Mesenteric fat pad (tissue), 1 donor: ENCODE measurements at regions not wholly inside any gene's neighbourhood (a gene's known extent, or its start where the extent isn't known, plus 50 kb on each side); places are given as distances from the start of the nearest gene placed in this dataset.

Experiments
- DNase-seq: peaks from one replicate; pipeline ENCODE4 v3.0.0-alpha.2; 2020; ENCODE audit warnings: low spot score
- donor health status: DM: yes; HTN: yes; CAD: no.

GRCh38 chr11:97367406-97368083 lies 977.7 kb downstream of the JRKL start:
- no peak for DNase-seq

DNA sequence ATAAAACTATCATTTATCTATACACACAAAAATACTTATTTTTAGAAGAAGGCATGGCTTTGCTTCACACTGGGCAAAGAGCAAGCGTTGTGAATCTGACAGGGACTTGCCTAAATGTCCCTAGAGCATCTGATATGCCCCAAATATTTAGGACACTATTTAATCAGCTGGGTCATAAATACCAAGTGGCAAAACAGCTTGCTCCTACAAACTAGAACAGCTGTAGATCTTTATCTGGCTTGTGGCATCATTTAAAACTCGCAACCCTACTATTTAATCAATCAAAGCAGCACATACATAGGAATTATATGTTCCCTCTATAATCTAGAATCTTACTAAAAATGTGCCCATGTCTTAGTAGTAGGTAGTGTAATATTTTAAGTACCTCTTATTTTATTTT lies 999.5 kb downstream of the JRKL start:
- no peak for DNase-seq

- DNase-seq, result no peak
Observed at GRCh38 chr11:97398246-97398645, 1008.4 kb downstream of the JRKL start.

DNA sequence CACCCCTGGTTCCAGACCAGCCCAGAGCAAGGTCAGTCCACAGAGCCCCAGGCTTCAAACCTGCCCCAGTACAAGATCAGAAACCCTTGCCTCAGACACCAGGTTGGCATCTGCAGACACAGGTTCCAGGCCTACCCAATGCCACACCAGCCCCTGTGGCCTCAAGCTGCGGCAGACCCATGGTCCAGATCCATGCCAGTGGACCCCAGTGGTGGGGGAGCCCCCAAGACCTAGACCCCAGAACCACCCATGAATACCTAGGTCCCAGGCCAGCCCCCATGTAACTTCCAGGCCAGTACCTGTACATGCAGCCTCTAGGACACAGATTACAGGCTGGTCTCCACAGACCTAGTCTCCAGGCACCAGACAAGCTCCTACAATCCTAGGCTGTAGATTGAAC lies 1019.3 kb downstream of the JRKL start:
- no peak for DNase-seq

GRCh38 chr11:97414801-97415200 lies 1025.0 kb downstream of the JRKL start:
- no peak for DNase-seq

DNA sequence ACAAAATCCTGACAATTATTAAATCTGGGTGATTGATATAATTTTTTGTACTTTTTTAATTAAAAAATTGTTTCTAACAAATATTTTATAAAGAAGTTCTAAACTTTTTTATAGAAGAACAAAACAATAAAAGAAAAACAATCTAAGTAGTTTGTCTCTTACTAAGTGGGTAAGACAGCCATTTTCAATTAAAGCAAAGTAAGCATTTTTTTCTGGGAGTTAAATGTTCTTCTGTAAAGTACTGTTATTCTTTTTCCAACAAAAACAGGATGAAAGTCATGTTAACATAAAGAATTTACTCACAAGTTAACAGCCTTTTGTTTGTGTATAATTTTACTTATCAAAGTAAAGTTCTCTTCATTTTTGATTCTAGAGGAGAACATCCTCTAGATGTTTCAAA lies 1029.9 kb downstream of the JRKL start:
- no peak for DNase-seq

DNA sequence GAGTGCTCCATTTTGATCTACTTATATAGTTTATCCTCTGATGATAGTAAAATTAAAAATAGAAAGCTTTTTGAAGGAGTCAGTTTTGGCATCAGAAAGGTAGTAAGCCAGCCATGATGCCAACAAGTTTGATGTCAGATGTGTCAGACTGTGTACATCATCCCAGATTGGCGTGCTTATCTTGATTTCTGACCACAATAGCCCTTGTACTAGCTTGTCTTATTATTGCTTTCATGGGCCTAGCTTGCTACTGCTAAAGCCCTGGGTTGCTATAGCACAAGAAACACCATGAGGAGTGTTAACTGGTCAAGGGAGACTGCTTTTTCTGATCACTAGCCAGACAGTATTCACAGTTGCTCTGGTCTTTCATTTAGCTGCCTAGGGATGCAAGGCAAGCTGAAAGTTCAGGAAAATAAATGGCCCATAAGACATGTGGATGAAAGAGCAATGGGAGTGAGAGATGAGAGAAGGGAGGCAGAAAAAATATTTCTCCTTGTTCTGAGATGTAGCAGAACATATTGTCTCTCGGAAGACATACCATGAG lies 1038.5 kb downstream of the JRKL start:
- no peak for DNase-seq

DNA sequence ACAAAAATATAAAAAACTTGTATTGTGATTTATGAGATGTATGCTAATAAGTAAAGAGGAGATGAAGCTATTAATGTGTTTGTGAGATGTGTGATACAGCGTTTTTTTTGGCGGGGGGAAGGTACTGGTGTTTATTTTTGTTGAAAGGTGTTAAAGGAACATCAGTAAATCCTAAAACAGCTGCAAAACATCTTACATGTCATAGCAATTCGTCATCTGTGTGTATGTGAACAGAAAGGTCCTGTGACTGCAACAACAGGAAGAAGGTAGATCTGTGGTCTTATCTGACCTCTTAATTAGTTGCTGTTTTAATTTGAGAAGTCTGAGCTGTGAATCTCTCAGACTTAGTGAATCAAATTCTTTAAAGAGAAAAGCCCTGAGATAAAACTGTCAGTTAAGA lies 1041.1 kb downstream of the JRKL start:
- no peak for DNase-seq

DNA sequence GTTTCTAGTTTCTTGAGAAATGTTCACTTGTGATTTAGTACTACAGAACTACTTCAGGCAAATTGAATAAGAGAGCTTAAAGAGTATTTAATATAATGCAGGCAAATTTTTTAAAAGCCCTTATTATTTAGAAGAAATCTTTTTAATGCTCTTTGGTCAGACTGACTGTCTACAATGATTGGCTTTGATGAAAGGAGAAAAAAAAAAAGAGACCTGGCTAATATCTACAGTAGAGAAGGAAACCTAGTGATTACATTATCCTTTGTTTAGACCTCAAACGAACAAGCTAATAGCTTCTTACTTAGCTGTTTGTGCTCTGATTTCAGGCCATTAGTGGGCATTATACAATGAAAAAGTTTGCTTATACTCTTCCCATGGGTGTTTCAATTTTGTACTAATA lies 1043.1 kb downstream of the JRKL start:
- no peak for DNase-seq

- no peak for DNase-seq
Observed at GRCh38 chr11:97445561-97445960, 1055.7 kb downstream of the JRKL start.

- DNase-seq, result no peak
Observed at GRCh38 chr11:97451441-97451840, 1061.6 kb downstream of the JRKL start.

- no peak for DNase-seq
Observed at GRCh38 chr11:97454988-97455387, 1065.2 kb downstream of the JRKL start.

DNA sequence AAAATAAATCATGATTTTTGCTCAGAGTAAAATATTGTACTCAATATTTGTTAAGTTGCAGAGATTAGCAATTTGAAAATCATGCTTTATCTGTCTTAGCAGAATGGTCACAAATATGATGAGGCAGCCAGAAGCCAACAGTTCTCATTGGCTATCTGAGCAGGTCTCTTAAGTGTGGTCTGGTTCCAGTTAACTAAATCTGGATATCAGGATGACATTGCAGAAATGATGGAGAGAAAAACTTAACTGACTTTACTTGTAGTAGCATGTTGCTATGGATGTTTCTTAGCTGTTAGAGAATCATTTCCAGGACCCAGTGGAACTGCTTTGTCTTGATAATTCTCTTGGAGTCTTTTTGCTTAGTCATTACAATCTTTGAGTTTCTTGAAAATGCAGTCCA lies 1070.3 kb downstream of the JRKL start:
- no peak for DNase-seq

DNA sequence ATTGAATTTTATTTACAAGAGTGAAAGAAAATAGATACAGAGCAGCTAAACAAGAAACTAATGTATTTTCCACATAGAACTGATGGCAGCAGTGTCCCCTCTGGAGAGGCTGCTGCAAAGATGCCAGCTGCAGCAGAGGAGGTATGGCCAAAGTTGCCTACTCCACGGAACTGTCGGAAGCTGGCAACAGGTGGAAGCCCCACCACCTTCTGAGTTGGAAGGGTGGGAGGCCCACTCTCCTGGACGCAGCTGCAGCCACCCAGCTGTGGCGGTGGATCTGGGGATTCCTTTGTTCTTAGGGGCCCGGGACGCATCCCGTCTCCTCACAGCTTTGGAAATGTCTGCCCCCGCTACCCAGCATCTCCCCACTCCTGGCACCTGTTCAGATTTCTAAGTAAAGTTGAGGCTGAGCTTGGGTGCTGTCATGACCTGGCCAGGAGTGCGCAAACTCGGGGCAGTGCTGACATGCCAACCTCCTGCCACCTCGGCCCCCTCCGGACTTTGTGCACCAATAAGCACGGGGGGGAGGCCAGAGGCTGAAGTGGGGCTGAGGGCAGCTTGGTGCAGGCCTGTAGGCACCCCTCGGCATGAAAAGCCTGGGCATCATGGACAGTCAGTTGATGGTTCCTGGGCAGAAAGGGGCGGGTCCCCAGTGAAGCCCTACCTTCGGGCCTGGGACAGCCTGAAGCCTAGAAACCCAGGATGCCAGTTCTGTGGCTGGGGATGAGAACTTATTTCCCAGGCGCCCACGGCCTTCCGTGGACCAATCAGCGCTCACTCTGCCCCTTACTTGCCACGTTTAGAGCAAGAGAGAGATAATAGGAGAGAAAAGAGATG lies 1071.4 kb downstream of the JRKL start:
- peak; percentile 81 for DNase-seq

DNA sequence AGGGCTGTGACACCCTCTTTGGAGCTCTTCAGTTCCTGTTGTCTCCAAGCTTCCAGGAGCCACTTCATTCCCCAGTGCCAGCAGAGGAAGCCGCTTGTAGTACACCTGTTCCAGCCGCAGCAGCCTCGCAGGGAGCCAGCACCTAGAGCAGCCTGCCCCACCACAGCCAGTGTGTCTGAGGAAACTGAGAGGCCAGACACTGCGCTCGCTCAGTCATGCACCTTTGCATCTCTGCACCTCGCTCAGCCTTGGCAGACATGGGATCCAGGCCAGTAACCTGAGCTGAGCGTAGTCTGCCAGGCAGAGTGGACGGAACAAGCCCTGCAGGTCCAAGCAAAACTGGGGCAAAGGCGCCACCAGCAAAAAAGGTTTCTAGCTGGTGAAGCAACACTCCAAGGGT lies 1072.1 kb downstream of the JRKL start:
- peak; percentile 74 for DNase-seq

GRCh38 chr11:97463891-97464290 lies 1074.1 kb downstream of the JRKL start:
- peak; percentile 81 for DNase-seq

DNA sequence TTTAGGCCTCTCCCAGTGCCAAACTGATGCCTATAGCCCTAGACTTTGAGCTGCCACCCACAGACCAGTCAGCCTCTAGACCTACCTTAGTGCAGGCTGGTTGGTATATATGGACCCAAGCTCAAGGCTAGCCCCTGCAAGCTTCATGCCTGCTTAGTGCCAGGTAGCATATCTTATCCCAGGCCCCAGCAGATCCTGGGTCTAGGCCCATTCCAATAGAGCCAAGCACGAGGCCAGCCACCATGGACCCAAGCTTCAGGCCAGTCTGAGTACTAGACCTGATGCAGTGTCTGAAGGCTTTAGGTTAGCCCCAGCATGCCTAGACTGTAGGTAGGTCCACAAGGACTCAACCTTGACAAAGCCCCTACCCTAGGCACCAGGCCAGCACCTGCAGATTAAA lies 1081.7 kb downstream of the JRKL start:
- no peak for DNase-seq

GRCh38 chr11:97487387-97487786 lies 1097.6 kb downstream of the JRKL start:
- no peak for DNase-seq

DNA sequence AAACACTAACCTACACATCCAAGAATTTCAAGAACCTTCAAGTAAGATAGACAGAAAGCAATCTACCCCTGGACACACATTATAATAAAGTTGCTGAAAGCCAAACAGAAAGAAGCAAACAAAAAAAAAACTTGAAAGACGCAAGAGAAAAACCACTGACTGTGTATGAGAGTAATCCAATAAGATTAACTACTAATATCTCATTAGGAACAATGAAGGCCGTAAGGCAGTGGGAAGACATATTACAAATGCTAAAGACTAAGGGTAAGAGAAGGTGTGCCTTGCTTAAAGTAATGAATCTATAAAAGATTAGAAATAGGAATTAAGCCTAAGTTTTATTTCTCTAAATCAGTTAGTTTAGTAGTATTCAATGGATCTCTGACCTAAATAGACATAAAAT lies 1109.1 kb downstream of the JRKL start:
- DNase-seq, result no peak

GRCh38 chr11:97502201-97502600 lies 1112.4 kb downstream of the JRKL start:
- DNase-seq, result no peak

DNA sequence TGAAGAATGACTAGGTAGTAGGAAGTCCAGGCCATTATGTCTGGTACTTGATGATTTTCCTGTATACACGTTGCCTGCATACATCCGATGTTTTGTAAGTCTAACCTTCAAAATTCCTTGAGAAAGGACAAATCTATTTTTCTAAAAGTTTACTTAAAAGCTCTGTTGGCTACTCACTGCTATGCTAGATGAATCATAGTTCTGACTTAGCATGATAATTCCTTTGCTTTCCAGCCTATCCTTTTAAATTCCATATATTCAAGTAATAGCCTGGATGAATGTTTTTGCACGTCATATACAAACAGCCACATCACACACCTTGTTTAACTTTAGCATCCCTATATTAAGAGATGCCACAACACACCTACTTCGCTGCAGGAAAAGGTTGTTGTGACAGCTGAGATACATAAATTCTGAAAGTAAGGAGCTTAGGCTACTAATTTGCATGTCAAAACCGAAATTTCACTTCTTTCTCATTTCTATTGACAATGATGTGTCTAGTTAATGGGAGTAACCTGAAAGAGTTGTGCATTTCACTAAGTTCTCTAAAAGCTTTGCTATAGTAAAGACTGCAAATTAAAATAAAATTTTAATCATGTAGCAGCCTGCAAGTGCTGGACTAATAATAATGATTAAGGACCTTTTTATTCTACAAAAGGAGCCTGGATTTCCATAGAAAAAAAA lies 1116.4 kb downstream of the JRKL start:
- DNase-seq, result no peak

DNA sequence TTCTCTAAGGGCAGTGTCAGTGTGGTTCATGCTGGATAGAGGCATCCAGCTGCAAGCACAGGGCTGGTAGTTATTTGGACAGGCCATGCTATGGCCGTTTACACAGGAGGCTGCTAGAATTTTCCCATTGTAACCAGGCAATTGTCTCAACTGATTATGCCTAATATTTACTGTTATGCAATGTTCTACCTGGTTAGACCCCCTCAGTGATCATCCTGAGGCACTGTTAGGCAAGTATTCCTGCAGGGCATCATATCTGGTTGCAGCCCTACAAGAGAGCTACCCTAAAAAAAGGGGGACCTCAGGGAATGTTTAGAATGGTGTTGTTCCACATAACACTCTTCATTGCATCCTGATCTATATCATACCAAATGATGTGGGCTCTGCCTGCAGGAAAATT lies 1124.6 kb downstream of the JRKL start:
- DNase-seq, result no peak
